ENCODE measurements at regions not wholly inside any gene's neighbourhood (a gene's known extent, or its start where the extent isn't known, plus 50 kb on each side); places are given as distances from the start of the nearest gene placed in this dataset.

- TF ChIP-seq EZH2 (IDR thresholded peaks at IDR 0.05; ENCODE audit: borderline replicate concordance) (no peak), CTCF (IDR thresholded peaks at IDR 0.05; ENCODE audit: poor library complexity) (no peak)
Measured at GRCh38 chr2:128559533-128560515, 241.2 kb upstream of the HS6ST1 start.
